Prostate gland (tissue), 2 donors: ENCODE measurements at regions not wholly inside any gene's neighbourhood (a gene's known extent, or its start where the extent isn't known, plus 50 kb on each side); places are given as distances from the start of the nearest gene placed in this dataset.

Experiments used
- DNase-seq: peaks from one replicate; pipeline ENCODE4 v3.0.0-alpha.2; 2019; ENCODE audit warnings: low spot score
- H3K27ac ChIP-seq, 2 donors: fragments of 200-600 bp; sonication (generic); 2 replicates each; pipeline ENCODE4 v1.5.1; 2017 to 2019
- H3K27me3 ChIP-seq: fragments of 200-600 bp; sonication (generic); replicated peaks from 2 replicates; pipeline ENCODE4 v1.5.1; 2019; ENCODE audit not compliant: insufficient read depth
- H3K36me3 ChIP-seq, 2 donors: fragments of 200-600 bp; sonication (generic); 1 replicate in 1 of 2; 2 replicates in 1 of 2; pipeline versions ENCODE4 v1.5.1 to v1.8.1; 2017 to 2019
- H3K4me1 ChIP-seq: fragments of 200-600 bp; sonication (generic); replicated peaks from 2 replicates; pipeline ENCODE4 v1.5.1; 2019
- H3K4me3 ChIP-seq, 2 donors: fragments of 200-600 bp; sonication (generic); 2 replicates each; pipeline ENCODE4 v1.5.1; 2017 to 2019
- H3K9me3 ChIP-seq: fragments of 200-600 bp; sonication (generic); 2 replicates; pipeline ENCODE4 v1.5.1; 2017
- CTCF ChIP-seq, 4 experiments: fragments of 200-600 bp in 2 of 4; fragments of 450-650 bp in 2 of 4; sonication (generic) in 2 of 4; IDR thresholded peaks; 1 replicate in 3 of 4; 2 replicates in 1 of 4; pipeline ENCODE4 v1.5.1; 2016 to 2019; ENCODE audit warnings: antibody characterized with exemption in 4 of 4, mild to moderate bottlenecking in 2 of 4, moderate library complexity in 2 of 4
- POLR2A ChIP-seq: fragments of 450-650 bp; IDR thresholded peaks from one replicate; pipeline ENCODE4 v1.6.1; 2016; ENCODE audit warnings: antibody characterized with exemption, mild to moderate bottlenecking
- POLR2AphosphoS5 ChIP-seq: sonication (generic); formaldehyde crosslinking; IDR thresholded peaks from one replicate; pipeline ENCODE4 v1.6.1; 2017; ENCODE audit warnings: antibody characterized with exemption
- WGBS: methylation state at CpG from one replicate; pipeline ENCODE4 v1.1.5; 2018; 5-methylcytosine and 5-hydroxymethylcytosine counted together
- intact Hi-C: fragments of 100-400 bp; cut with DNase I; formaldehyde crosslinking; loops from one replicate; pipeline ENCODE4 v1.14.2; 2022

DNA sequence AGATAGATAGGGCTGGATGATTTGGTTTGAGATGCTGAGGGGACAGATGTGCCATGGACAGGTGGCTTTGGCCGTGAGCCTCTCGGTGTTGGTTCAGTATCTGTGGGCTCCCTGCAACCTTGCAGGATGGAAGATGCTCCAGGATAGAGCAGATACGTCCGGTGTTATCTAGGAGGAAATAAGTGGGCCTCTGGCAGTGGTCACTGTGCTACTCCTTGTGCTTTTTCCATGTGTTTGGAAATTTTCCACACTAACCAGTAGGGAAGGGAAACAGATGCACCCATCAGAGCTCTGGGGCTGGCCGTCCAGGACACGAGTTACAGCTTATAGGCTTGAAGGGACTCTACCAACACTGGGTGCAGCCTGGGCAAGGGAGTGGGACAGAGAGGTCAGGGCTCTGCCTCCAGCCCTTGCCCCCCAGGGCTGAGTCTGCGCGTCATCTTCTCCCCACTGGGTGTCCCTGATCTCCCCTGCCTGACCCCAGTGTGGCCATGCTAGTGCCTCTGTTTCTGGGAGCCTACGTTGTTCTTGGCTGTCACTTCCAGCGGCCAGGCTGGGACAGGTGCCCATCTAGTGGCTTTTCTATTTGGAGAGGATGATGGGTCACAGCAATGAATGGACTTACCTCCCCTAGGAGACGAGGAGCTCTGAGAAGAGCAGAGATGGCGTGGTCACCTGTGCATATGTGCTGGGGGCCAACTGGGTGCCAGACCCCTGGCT lies 166.9 kb downstream of the SEC14L1 start:
- H3K4me1 ChIP-seq, result no peaks in the 10 kb centered on the region
- no peaks in the 10 kb centered on the region for H3K9me3 ChIP-seq
- TF ChIP-seq POLR2A (no peak), CTCF (IDR thresholded peaks at IDR 0.05) (no peak), POLR2AphosphoS5 (no peak)
- DNase-seq, result no peak
- no peaks in the 10 kb centered on the region for H3K27me3 ChIP-seq
- no peak overlapping the region for H3K27ac ChIP-seq
- H3K4me3 ChIP-seq, result no peak overlapping the region
- 77% methylated on average over 12 of the region's 12 CpGs for WGBS
- no peaks in the 10 kb centered on the region for H3K36me3 ChIP-seq
- intact Hi-C loops, result no loop called here

GRCh38 chr17:77308861-77309726 lies 168.3 kb downstream of the SEC14L1 start:
- no peak for DNase-seq
- no peak for TF ChIP-seq POLR2AphosphoS5
- TF ChIP-seq POLR2A, result no peak
- no peak for TF ChIP-seq CTCF (IDR thresholded peaks at IDR 0.05)
- 46% methylated on average over 18 of the region's 18 CpGs for WGBS
- Histone ChIP-seq H3K27me3 (no peaks in the 10 kb centered on the region), H3K4me3 (no peak overlapping the region), H3K9me3 (no peaks in the 10 kb centered on the region), H3K4me1 (peaks cover 8% of the 10 kb centered on the region), H3K36me3 (no peaks in the 10 kb centered on the region), H3K27ac (no peak overlapping the region)
- intact Hi-C loops, result no loop called here

DNA sequence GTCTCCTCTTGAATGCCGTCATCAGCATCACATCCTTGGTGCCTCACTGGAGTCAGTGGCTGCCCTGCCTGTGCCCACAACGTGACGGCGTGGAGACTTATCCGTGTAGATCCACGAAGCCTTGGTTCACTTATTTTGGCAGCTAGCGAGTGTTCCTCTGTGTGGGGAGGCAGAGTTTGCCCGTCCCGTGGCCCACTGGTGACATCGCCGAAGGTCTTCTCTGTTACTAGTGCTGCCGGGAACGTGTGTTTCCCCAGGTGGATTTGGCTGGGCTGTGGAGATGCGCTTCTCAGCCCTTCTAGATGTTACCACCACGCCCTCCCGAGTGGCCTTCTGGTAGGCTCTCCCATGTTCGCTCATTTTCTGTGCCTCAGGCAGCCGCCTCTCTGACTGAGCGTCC lies 169.6 kb downstream of the SEC14L1 start:
- TF ChIP-seq POLR2AphosphoS5 (no peak), CTCF (IDR thresholded peaks at IDR 0.05) (no peak), POLR2A (no peak)
- no peaks in the 10 kb centered on the region for H3K27me3 ChIP-seq
- DNase-seq, result no peak
- no peak overlapping the region for H3K27ac ChIP-seq
- H3K36me3 ChIP-seq, result no peaks in the 10 kb centered on the region
- H3K9me3 ChIP-seq, result no peaks in the 10 kb centered on the region
- H3K4me3 ChIP-seq, result no peak overlapping the region
- peaks cover 8% of the 10 kb centered on the region for H3K4me1 ChIP-seq
- intact Hi-C loops, result no loop called here
- WGBS, result 89% methylated on average over 19 of the region's 19 CpGs

DNA sequence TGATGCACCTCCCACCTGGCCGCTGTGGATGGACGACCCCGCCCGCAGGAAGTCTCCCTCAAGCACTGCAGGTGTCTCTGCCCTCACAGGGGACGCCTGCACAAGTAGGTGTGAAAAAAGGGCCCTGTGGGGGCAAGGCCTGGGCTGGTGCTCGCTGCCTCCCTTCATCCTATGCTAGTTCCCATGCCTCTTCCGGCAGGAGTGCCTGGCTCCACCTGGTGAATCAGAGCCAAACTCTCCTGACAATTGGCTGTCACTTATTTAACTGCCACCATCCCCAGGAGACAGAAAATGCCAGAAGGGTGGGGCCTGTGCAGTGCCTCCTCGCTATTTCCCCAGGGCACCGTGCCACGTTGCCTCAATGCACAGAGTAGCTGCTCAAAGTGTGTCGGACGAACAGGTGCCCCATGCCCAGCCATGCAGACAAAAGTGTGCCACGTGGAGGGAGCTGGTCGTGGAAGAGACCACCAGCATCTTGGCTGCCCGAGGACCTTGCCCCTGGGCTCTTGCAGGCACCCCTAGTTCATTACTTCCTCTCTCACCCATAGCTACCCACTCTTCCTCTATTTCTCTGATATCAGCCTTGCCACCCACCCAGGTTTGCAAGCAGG lies 170.7 kb downstream of the SEC14L1 start:
- H3K27ac ChIP-seq, result no peak overlapping the region
- 65% methylated on average over 15 of the region's 15 CpGs for WGBS
- intact Hi-C loops, result no loop called here
- no peak overlapping the region for H3K4me3 ChIP-seq
- no peak for DNase-seq
- H3K4me1 ChIP-seq, result peaks cover 8% of the 10 kb centered on the region
- H3K9me3 ChIP-seq, result no peaks in the 10 kb centered on the region
- H3K27me3 ChIP-seq, result no peaks in the 10 kb centered on the region
- TF ChIP-seq CTCF (IDR thresholded peaks at IDR 0.05) (no peak), POLR2AphosphoS5 (no peak), POLR2A (no peak)
- no peaks in the 10 kb centered on the region for H3K36me3 ChIP-seq
